ENCODE measurements at regions not wholly inside any gene's neighbourhood (a gene's known extent, or its start where the extent isn't known, plus 50 kb on each side); places are given as distances from the start of the nearest gene placed in this dataset.
"Not testable (repeated sequence)": the region's sequence is repeated elsewhere in the genome, so short reads cannot be mapped to it uniquely, and the experiment has no call there.

GRCh38 chr16:5295304-5295703, 197.7 kb upstream of the EEF2KMT start:
- TF ChIP-seq FOXA1 (IDR thresholded peaks at IDR 0.05); FOXA1 (CRISPR knock-in tag; IDR thresholded peaks at IDR 0.05); CTCF (CRISPR knock-in tag; IDR thresholded peaks at IDR 0.05); NCOR1 (IDR thresholded peaks at IDR 0.05; ENCODE audit: borderline replicate concordance, low read length); ZFP37 (CRISPR knock-in tag; IDR thresholded peaks at IDR 0.05; ENCODE audit: borderline replicate concordance): not testable (repeated sequence)

Data from HepG2 (cell line).